K562 (cell line): ENCODE measurements at regions not wholly inside any gene's neighbourhood (a gene's known extent, or its start where the extent isn't known, plus 50 kb on each side); places are given as distances from the start of the nearest gene placed in this dataset. TPM values are rescaled to one million over a fixed set of nuclear protein-coding genes. Genes with fewer than 3 reads are reported as not detected.

Experiments
- ATAC-seq: fragments of 200-7000 bp; cut with Tn5 transposase; 3 replicates; pipeline ENCODE4 v1.9.1; 2020; ENCODE audit warnings: moderate library complexity
- BruUV-seq: library from RNA; stranded (reverse); fragments of 400-500 nt; replicated peaks from 2 replicates; lab custom pipeline; 2021; lab: Mats Ljungman, UMichigan
- CTCF ChIA-PET: fragments of 300-600 bp; formaldehyde crosslinking; extraction: SDS; loops from one replicate; lab custom pipeline; 2021; ENCODE audit warnings: low intra/inter-chr PET ratio; lab: Yijun Ruan, JAX
- POLR2A ChIA-PET: fragments of 300-600, 350-650 bp; sonication (Branson Sonifier 250); formaldehyde crosslinking; extraction: SDS; loops from one replicate; lab custom pipeline; 2021; ENCODE audit warnings: antibody characterized with exemption, inconsistent platforms; lab: Yijun Ruan, JAX
- DNase-seq, 4 experiments: peaks; one replicate each; pipeline versions ENCODE4 v3.0.0 to v3.0.0-alpha.2; 2011 to 2018; ENCODE audit warnings: low spot score in 3 of 4, mixed read lengths in 3 of 4; ENCODE audit errors: extremely low read depth in 1 of 4
- FAIRE-seq: peaks from 2 replicates; lab custom pipeline; 2011; peaks lifted over from hg19 to GRCh38; lab: Jason Lieb, UNC
- H2AFZ ChIP-seq: 2 replicates; pipeline ENCODE4 v1.6.0; 2011; ENCODE audit warnings: low read depth, low read length, control low read depth, inconsistent platforms
- H3K27ac ChIP-seq: fragments of 200-600 bp; 3 replicates; pipeline ENCODE4 v1.8.0; 2011; ENCODE audit warnings: low read depth, mild to moderate bottlenecking, control low read depth, inconsistent platforms, low read length, moderate library complexity, mixed read lengths; ENCODE audit errors: extremely low read depth
- H3K27me3 ChIP-seq, 2 experiments: fragments of 300-600 bp in 1 of 2; 2 replicates in 1 of 2; 3 replicates in 1 of 2; pipeline versions ENCODE4 v1.6.0 to v1.8.0; 2011; ENCODE audit warnings: inconsistent platforms in 2 of 2, low read length in 2 of 2, mild to moderate bottlenecking in 1 of 2, mixed read lengths in 1 of 2, moderate library complexity in 1 of 2; ENCODE audit not compliant: control insufficient read depth in 2 of 2, insufficient read depth in 2 of 2
- H3K36me3 ChIP-seq: fragments of 300-600 bp; 3 replicates; pipeline ENCODE4 v1.8.0; 2011; ENCODE audit warnings: mild to moderate bottlenecking, low read length, inconsistent platforms; ENCODE audit not compliant: control insufficient read depth, insufficient read depth
- H3K4me1 ChIP-seq, 2 experiments: fragments of 200-600 bp in 1 of 2; replicated peaks in 1 of 2; 2 replicates in 1 of 2; 3 replicates in 1 of 2; pipeline versions ENCODE4 v1.5.1 to v1.8.0; 2011; ENCODE audit warnings: inconsistent platforms in 2 of 2, low read length in 2 of 2, mild to moderate bottlenecking in 1 of 2, mixed read lengths in 1 of 2, moderate library complexity in 1 of 2; ENCODE audit not compliant: control insufficient read depth in 2 of 2, insufficient read depth in 2 of 2
- H3K4me2 ChIP-seq: 2 replicates; pipeline ENCODE4 v1.6.1; 2011; ENCODE audit warnings: low read length, control low read depth, inconsistent platforms, mixed read lengths; ENCODE audit not compliant: insufficient read depth
- H3K4me3 ChIP-seq: fragments of 200-600 bp; sonication (generic), shearing (Covaris generic); 2 replicates; pipeline ENCODE4 v1.5.1; 2016; ENCODE audit warnings: control low read depth, inconsistent platforms
- H3K79me2 ChIP-seq: fragments of 200-600 bp; 3 replicates; pipeline ENCODE4 v1.8.0; 2011; ENCODE audit warnings: low read length, inconsistent platforms; ENCODE audit not compliant: control insufficient read depth, insufficient read depth
- H3K9ac ChIP-seq, 2 experiments: 2 replicates each; pipeline versions ENCODE4 v1.6.0 to v1.6.1; 2011; ENCODE audit warnings: low read depth in 2 of 2, low read length in 2 of 2, control low read depth in 1 of 2, inconsistent platforms in 1 of 2, mild to moderate bottlenecking in 1 of 2, mixed read lengths in 1 of 2; ENCODE audit not compliant: insufficient read depth in 1 of 2
- H3K9me1 ChIP-seq: one replicate; pipeline ENCODE4 v1.6.0; 2011; ENCODE audit warnings: inconsistent platforms, mild to moderate bottlenecking, low read length, moderate library complexity; ENCODE audit not compliant: control insufficient read depth, insufficient read depth
- H3K9me3 ChIP-seq: replicated peaks from 2 replicates; pipeline ENCODE4 v1.5.1; 2011; ENCODE audit warnings: low read depth, low read length, inconsistent platforms; ENCODE audit not compliant: control insufficient read depth, insufficient read depth
- H4K20me1 ChIP-seq: replicated peaks from 2 replicates; pipeline ENCODE4 v1.6.1; 2011; ENCODE audit warnings: low read length, inconsistent platforms, mixed read lengths; ENCODE audit not compliant: control insufficient read depth, insufficient read depth
- ATF3 ChIP-seq, 2 experiments: fragments of 450-650 bp in 1 of 2; sonication (generic) in 1 of 2; formaldehyde crosslinking in 1 of 2; IDR thresholded peaks in 1 of 2; conservative IDR thresholded peaks in 1 of 2; 2 replicates each; pipeline versions ENCODE4 v1.6.1 to v1.8.1; 2016 to 2023; ENCODE audit warnings: mild to moderate bottlenecking in 2 of 2, moderate library complexity in 2 of 2, inconsistent platforms in 1 of 2, missing genetic modification reagents in 1 of 2
- OTX1 ChIP-seq: fragments of 450-650 bp; formaldehyde crosslinking; IDR thresholded peaks from 2 replicates; pipeline ENCODE4 v1.4.0; 2022; ENCODE audit warnings: mild to moderate bottlenecking
- WGBS: fragments of 100-300 bp; shearing (Covaris generic); methylation state at CpG from one replicate; pipeline ENCODE4 v1.1.6; 2016; ENCODE audit warnings: low coverage, mixed read lengths; ENCODE audit not compliant: insufficient coverage; ENCODE audit errors: missing lambda C conversion rate; 5-methylcytosine and 5-hydroxymethylcytosine counted together
- in situ Hi-C: fragments of 300-500 bp; cut with MboI; formaldehyde crosslinking; loops from 4 replicates; pipeline ENCODE4 v1.15.0; 2018; ENCODE audit warnings: inconsistent platforms, mixed read lengths
- intact Hi-C: fragments of 100-400 bp; cut with micrococcal nuclease; formaldehyde crosslinking; loops from 2 replicates; pipeline ENCODE4 v1.14.2; 2022
- small RNA-seq: library from RNA; depleted of rRNA; stranded (forward); fragments of <200 nt; gene quantifications from one replicate; pipeline ENCODE3, GENCODE V24; 2014

GRCh38 chr7:50832744-50833143 lies 50.0 kb upstream of the GRB10 start:
- DNase-seq (no peak), FAIRE-seq (no peak), ATAC-seq (no peak)
- POLR2A ChIA-PET, result no interaction called here
- Histone ChIP-seq H3K79me2 (no peaks in the 10 kb centered on the region), H3K4me3 (no peak overlapping the region), H3K36me3 (no peaks in the 10 kb centered on the region), H4K20me1 (no peaks in the 10 kb centered on the region; the same call in 1 of the 2 replicates), H3K9me3 (no peaks in the 10 kb centered on the region), H3K9me1 (no peaks in the 10 kb centered on the region), H3K9ac (no peak overlapping the region), H3K27me3 (peaks cover 34 to 51% of the 10 kb centered on the region in 2 experiments), H2AFZ (no peak overlapping the region), H3K27ac (no peak overlapping the region), H3K4me2 (no peak overlapping the region), H3K4me1 (no peaks in the 10 kb centered on the region)
- CTCF ChIA-PET, result no interaction called here
- intact Hi-C loops, result no loop called here
- no peak for TF ChIP-seq OTX1 (CRISPR knock-in tag)
- 0 out of 2 replicates have a peak, but pooled peaks have one; percentile 16 for TF ChIP-seq ATF3 (IDR thresholded peaks at IDR 0.05)
- no peak for TF ChIP-seq ATF3 (CRISPR knock-in tag; conservative IDR thresholded peaks at IDR 0.05)
- WGBS, result 0% methylated on average over 3 of the region's 3 CpGs
- in situ Hi-C loops, result no loop called here
- BruUV-seq, result no TSS peak

Small RNA genes in the stretch of these regions (small RNA-seq; reads per million reads assigned to genes)
- gene AC009296.1 (not detected), gene RF00394 (not detected)
